ENCODE measurements at regions not wholly inside any gene's neighbourhood (a gene's known extent, or its start where the extent isn't known, plus 50 kb on each side); places are given as distances from the start of the nearest gene placed in this dataset.
A peak's percentile ranks its signal among the peaks of the same experiment; 100 is the strongest.

DNA sequence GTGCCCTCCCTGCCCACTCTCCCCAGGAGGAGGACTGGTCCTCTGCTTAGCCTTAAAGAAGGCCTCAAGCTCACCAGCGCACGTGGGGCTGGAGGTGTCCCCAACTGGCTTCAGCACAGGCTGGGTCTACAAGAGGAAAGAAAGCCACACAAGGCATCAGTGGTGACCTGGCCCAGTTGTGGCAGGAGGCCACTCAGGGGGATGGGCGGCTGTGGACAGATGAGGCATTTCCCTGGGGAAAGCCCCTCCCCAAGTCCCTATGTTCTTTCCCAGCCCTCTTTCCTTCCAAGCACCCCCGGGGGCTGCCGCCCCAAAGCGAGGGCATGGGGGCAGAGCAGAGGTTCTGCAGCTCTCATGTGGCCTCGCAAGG is 155.2 kb upstream of the TLE3 start:
- DNase-seq = no peak

- peak; percentile 73 for DNase-seq
These were observed 154.6 kb upstream of the TLE3 start for GRCh38 chr15:70252056-70252950.

DNA sequence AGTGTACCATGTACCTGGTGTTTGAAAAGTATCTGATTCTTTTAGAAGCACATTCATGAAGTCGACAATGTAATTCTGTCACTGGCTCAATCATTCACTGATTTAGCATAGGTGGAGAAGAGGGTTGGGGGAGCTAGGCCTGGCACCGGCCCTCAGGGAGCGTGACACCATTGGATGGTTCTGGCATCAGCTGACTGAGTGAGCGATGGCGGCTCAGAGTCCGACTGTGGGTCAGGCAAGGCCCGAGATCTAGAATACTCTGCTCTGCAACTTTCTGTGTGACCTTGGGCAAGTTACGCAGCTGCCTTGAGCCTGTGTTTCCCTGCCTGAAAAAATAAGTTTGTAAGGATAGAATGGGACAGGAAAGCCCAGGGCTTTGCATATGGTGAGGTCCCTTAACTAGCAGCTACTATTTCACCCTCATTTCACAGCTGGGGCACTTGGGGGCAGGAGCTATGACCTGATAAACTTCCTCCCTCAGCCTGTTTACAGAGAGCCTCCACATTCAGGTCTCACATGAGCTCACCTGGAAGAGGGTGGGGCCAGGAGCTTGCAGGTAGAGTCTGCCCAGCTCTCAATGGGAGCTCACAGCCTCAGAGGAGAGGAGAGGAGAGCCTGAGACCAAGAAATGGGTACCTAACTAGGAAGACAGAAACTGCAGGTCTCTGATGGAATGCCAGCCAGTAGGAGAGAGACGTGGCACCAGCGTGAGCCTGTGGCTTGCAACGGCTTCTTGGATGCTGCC is 153.7 kb upstream of the TLE3 start:
- no peak for DNase-seq

DNA sequence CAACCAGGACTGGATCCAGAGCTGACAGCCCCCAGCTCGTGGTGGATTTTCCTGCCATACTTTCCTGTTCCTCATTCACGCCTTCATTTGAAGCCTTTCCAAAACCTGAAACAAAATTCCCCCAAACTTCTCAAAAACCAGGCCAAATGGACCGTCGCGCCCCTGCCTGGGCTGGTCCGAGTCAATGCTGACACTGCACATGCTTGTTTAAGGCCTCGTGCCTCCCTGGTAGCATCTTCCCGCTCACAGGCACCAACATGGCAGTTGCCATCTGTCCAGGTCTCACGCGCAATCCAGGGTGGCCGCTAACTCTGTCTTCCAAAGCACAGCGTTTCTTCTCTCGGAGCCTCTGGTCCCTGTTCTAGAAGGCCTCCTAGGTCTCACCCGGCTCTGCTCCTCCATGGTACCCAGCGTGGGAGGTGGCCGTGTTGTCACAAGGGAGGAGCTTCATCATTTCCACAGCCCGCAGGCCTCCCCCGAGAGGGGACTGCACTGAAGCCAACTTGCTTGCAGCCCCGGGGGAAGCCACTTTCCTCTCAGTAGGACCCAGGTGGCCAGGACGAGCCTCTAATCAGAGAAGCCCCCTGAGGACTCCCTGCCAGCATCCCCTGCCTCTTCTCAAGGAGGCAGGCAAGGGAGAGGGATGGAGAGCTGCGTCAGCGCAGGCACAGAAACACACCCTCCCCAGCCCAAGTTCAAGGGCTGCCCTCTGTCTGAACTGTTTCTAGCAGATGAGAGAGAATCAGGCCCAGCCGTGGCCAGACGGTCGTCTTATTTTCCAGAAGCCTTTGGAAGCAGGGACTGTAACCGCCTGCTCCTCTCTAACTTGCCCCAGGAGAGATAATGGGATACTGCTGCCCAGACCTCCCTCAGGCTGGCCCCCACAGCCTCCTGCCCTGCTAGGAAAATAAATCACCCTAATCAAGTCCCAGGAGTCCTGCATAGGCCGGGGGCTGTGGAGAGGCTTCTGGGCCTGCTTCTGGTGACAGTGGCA is 152.8 kb upstream of the TLE3 start:
- no peak for DNase-seq

GRCh38 chr15:70249616-70250015 is 151.9 kb upstream of the TLE3 start:
- DNase-seq = no peak

- DNase-seq = no peak
These were observed 150.7 kb upstream of the TLE3 start for GRCh38 chr15:70248116-70249025.

- DNase-seq = no peak
These were observed 149.6 kb upstream of the TLE3 start for GRCh38 chr15:70247281-70247680.

- no peak for DNase-seq
These were observed 149.0 kb upstream of the TLE3 start for GRCh38 chr15:70246623-70247220.

DNA sequence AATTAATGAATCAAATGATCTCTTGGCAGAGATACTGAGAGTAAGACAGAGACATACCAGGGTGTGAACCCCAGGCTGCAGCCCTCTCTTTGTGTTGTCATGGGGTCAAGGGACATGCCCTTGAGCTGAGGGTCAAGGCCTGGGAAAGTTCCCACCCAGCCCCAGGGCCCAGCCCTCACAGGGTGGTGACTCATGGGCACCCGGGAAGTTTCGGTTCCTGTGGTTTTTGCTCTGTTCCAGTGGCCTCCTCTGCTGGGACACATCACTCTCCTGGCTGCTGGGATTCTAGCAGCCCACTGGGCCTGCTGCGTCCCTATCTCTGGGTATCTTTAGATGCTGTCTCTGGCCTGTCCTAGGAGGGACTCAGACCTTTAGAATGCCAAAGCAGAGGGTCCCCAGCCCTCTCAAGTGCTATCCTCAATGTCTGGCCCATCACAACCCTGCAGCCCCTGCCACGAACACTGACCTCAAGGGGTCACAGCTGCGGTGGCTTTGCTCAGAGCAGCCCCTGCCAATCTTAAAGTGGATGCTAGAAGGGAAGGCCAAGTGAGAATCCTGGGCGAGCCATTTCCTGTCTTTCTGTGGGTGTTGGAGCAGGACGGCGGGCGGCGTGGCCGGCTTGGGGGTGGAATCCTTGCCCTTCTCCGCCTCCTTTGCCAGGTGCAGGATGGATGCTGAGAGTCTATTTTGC is 148.4 kb upstream of the TLE3 start:
- DNase-seq = no peak

GRCh38 chr15:70244978-70245542 is 147.3 kb upstream of the TLE3 start:
- DNase-seq = no peak

DNA sequence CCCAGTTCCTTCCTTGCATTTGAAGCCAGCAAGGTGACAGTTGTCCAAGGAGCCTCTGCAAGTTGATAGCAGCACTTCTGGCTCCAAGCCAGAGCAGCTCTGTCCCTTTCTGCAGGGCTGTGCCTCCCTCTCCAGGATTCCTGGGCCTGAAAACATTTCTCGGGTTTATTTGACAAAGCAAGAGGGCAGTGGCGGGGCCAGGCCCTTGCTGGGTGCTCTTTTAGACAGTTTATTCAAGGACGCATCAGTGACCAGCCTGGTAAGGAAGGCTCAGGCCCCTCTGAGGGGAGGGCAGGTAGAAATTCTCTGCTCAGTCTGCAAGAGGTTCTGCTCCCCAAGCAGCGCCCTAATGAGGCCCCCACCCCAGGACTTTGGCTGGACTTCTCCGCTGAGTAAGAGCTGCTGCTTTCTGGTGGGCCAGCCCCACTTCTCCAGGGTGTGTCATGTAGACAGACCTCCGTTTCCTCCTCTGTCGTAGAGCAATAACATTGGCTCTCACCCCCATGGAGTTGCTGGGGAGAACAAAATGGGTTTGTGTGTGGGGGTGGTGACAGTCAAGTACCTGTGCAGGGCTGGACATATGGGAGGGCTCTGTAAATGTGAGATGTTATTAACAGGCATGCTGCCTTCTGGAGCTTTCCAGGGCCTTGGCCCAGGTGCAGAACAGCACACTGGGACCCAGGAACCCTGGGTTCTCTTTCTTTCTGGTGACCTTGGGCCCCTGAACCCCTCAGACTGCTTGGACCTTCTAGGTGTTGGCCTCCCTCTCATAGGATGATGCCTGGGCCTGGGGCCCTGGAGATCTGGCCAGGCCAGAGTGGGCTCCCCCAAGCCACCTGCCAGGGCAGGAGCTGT is 146.2 kb upstream of the TLE3 start:
- no peak for DNase-seq

DNA sequence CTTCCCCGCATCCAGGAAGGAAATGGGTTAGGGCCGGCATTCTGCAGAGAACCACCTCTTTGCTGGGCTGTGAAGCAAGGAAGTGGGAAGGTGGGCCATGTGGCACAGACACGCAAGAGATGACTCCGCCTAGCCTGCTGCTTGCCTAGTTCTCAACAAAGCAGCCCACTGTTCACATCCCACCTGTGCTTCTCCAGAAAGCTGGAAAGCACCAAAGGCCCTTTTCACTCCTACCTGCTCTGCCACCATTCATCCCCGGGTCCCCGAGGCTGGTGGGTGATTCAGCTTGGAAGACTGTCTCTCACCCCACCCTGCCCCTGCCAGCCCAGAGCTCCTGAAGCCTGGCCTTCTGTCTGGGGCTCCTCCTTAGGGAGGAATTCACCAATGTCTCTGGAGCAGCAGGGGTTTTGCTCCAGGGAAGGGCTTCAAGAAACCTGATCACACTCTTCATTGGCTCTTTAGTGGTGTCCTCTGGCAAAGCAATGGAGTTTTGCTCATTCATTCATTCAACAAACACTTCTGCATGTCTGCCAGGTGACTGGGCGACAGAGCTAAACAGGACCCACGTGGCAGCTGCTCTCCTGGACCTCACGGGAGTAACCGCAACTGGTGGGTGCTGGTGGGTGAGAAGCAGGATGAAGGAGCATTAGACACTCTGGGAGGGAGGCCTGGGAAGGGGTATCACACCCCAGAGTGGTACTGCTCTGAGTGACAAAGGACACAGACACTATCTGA is 145.4 kb upstream of the TLE3 start:
- DNase-seq = no peak

GRCh38 chr15:70241561-70242320 is 144.0 kb upstream of the TLE3 start:
- DNase-seq = no peak

GRCh38 chr15:70240820-70241430 is 143.2 kb upstream of the TLE3 start:
- no peak for DNase-seq

- DNase-seq = no peak
These were observed 142.4 kb upstream of the TLE3 start for GRCh38 chr15:70240082-70240481.

DNA sequence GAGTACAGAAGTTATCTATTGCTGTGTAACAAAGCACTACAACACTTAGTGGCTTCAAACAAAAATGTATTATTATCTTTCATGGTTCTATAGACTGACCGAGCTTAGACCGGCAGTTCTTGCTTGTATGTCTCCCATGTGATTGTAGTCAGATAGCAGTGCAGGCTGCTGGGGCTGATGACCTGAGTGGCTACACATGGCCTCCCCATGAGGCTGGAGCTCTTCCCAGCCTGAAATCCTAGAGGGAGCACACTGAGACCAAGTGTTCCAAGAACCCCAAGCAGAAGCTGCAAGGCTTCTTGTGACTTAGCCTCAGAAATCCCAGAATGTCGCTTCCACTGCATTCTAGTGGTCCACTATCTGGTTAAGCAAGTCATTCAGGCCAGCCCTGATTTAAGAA is 141.2 kb upstream of the TLE3 start:
- DNase-seq = no peak

- DNase-seq = no peak
These were observed 139.9 kb upstream of the TLE3 start for GRCh38 chr15:70237626-70238025.
